Cerebellar cortex (tissue), 1 donor: ENCODE measurements at regions not wholly inside any gene's neighbourhood (a gene's known extent, or its start where the extent isn't known, plus 50 kb on each side); places are given as distances from the start of the nearest gene placed in this dataset.
A peak's percentile ranks its signal among the peaks of the same experiment; 100 is the strongest.
"Not testable (repeated sequence)": the region's sequence is repeated elsewhere in the genome, so short reads cannot be mapped to it uniquely, and the experiment has no call there.

Experiments used
- DNase-seq: peaks from one replicate; pipeline ENCODE4 v3.0.0-alpha.2; 2015; ENCODE audit warnings: low spot score

- DNase-seq = no peak
These were observed 192.0 kb downstream of the HNRNPD start for GRCh38 chr4:82181789-82182188.

- no peak for DNase-seq
These were observed 201.6 kb downstream of the HNRNPD start for GRCh38 chr4:82172186-82172585.

- no peak for DNase-seq
These were observed 202.1 kb downstream of the HNRNPD start for GRCh38 chr4:82171531-82172155.

- no peak for DNase-seq
These were observed 224.0 kb downstream of the HNRNPD start for GRCh38 chr4:82149750-82150149.

- no peak for DNase-seq
These were observed 227.9 kb downstream of the HNRNPD start for GRCh38 chr4:82145850-82146249.

- no peak for DNase-seq
These were observed 233.4 kb downstream of the HNRNPD start for GRCh38 chr4:82140422-82140821.

GRCh38 chr4:82139287-82139686 lies 234.5 kb downstream of the HNRNPD start:
- DNase-seq = no peak

GRCh38 chr4:82138374-82138773 lies 235.4 kb downstream of the HNRNPD start:
- no peak for DNase-seq

GRCh38 chr4:82136161-82136801 lies 237.5 kb downstream of the HNRNPD start:
- DNase-seq = no peak

- no peak for DNase-seq
These were observed 245.4 kb downstream of the HNRNPD start for GRCh38 chr4:82128355-82128754.

GRCh38 chr4:82126512-82127040 lies 247.2 kb downstream of the HNRNPD start:
- DNase-seq = no peak

GRCh38 chr4:82125787-82126297 lies 247.9 kb downstream of the HNRNPD start:
- no peak for DNase-seq

- no peak for DNase-seq
These were observed 248.6 kb downstream of the HNRNPD start for GRCh38 chr4:82124932-82125786.

GRCh38 chr4:82124365-82124764 lies 249.4 kb downstream of the HNRNPD start:
- DNase-seq = peak; percentile 14

GRCh38 chr4:82123934-82124333 lies 249.9 kb downstream of the HNRNPD start:
- no peak for DNase-seq

- DNase-seq = not testable (repeated sequence)
These were observed 258.6 kb downstream of the HNRNPD start for GRCh38 chr4:82115183-82115582.

- no peak for DNase-seq
These were observed 265.3 kb downstream of the HNRNPD start for GRCh38 chr4:82108506-82108905.

- no peak for DNase-seq
These were observed 269.2 kb downstream of the HNRNPD start for GRCh38 chr4:82104578-82104977.

GRCh38 chr4:82099928-82100579 lies 273.7 kb downstream of the HNRNPD start:
- no peak for DNase-seq

- no peak for DNase-seq
These were observed 276.3 kb downstream of the HNRNPD start for GRCh38 chr4:82097504-82097903.

- no peak for DNase-seq
These were observed 283.1 kb downstream of the HNRNPD start for GRCh38 chr4:82090717-82091116.

- DNase-seq = no peak
These were observed 289.0 kb downstream of the HNRNPD start for GRCh38 chr4:82084747-82085146.
